DMS 273 (cell line): ENCODE measurements at regions not wholly inside any gene's neighbourhood (a gene's known extent, or its start where the extent isn't known, plus 50 kb on each side); places are given as distances from the start of the nearest gene placed in this dataset.

Experiments
- DNase-seq: peaks from one replicate; lab custom pipeline; 2025; ENCODE audit not compliant: unreplicated experiment; lab: John Stamatoyannopoulos, UW

GRCh38 chr18:38481576-38481975, 916.0 kb upstream of the CELF4 start:
- no peak for DNase-seq

DNA sequence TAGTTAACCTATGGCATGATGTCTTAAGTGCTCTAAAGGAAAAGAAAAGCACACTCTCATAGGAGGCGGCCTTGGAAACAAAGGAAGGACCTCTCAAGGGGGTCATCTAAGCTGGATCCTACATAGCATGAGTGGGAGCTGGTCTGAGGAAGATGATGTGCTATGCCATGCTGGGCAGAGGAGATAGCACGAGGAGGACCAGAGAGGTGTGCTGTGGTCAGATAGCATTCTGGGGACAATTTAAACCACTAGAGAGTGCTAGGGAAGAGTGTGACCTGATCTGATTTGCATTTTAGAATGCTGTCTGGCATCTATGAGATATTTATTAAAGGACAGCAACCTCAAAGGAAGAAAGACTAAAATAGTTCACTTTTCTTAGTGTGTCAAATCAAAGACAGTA, 910.1 kb upstream of the CELF4 start:
- DNase-seq: no peak

DNA sequence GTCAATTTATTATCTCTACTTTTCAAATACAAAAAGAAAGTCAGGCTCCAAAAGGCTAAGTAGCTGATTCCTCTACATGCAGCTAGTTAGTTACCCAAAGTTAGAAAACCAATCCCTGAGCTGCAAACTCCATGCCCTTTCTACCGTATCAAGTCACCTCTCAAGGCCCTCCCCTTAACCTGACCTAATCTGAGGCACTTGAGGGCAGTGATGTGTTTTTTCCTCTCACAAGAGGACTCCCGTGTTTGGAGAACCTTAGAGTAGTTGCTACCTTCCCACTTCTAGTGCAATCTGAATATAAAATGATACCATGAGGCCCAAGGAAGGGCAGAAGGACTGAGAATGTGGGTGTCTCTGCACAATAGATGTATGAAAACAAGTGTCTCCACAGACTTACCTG, 907.9 kb upstream of the CELF4 start:
- no peak for DNase-seq

DNA sequence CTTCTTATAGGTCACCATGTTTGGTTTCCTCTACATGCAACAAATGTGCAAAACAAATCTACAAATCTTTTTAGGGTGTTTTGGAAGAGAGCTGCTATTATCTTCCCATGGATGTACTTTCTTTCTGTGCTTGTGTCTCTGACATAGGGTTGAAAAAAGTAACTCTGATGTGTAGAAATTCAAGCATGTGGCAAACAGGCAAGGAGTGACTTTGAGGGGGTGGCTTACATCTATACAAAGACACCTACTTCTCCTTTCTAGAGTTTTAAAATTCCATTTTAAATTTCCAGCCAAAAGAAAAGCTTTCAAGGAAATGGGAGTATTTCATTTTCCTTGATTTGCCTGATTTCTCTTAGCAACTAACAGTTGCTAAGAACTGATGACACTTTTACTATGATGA, 904.8 kb upstream of the CELF4 start:
- no peak for DNase-seq

DNA sequence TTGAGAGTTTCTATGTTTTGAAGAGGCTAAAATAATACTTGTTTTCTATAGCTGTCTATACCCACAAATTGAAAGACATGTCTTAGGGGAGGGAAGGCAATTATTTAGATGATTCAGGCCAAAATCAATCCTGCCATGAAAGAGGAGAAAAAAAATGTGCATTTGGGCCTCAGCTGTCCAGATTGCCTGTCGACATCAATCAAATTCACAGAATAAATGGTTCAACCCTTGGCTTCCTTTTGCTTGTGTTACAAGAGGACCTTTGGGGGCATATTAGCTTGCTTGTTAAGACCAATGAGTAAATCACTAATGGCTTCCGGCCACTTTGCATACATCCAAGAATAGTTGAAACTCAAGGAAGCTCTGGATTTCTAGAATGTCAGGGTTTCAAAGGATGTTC, 900.8 kb upstream of the CELF4 start:
- no peak for DNase-seq

DNA sequence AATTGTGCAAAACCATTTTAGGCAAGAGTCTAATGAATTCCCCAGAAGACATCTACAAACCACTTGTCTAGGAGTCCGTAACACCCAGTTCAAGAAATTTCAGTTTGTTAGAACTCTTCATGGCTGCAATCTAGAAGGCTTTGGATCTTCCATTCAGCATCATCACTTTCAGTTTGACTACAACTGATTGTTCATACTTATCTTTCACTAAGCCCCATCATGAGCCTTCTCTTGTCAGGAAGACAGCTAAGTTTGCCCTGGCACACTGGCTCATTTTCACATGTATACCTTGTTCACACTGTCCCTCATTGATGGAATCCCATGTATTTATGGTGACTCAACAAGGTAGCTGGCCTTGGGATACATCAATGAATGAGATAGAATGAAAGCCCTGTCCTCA, 898.4 kb upstream of the CELF4 start:
- DNase-seq: no peak

GRCh38 chr18:38460657-38461056, 895.1 kb upstream of the CELF4 start:
- DNase-seq: no peak

GRCh38 chr18:38459131-38459994, 893.8 kb upstream of the CELF4 start:
- peak; percentile 31 for DNase-seq

DNA sequence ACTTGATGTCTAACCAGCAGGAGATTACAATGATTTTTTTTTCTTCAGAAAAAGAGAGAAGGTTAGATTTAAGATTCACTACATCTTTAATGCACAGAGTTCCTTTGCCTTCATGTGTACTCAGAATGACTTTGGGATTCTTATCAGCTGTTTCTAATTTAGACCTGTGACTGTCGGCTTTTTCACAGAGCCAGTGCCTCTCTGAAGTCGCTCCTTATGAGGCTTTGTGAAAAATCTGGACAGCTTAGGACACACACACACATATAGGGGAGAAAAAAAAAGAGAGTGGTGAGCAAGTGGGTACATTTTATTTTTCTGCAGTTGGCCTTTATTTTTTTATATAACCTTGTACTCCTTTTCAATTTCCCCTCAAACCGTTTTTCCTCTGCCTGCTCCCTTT, 893.1 kb upstream of the CELF4 start:
- no peak for DNase-seq

GRCh38 chr18:38456253-38456652, 890.7 kb upstream of the CELF4 start:
- no peak for DNase-seq

DNA sequence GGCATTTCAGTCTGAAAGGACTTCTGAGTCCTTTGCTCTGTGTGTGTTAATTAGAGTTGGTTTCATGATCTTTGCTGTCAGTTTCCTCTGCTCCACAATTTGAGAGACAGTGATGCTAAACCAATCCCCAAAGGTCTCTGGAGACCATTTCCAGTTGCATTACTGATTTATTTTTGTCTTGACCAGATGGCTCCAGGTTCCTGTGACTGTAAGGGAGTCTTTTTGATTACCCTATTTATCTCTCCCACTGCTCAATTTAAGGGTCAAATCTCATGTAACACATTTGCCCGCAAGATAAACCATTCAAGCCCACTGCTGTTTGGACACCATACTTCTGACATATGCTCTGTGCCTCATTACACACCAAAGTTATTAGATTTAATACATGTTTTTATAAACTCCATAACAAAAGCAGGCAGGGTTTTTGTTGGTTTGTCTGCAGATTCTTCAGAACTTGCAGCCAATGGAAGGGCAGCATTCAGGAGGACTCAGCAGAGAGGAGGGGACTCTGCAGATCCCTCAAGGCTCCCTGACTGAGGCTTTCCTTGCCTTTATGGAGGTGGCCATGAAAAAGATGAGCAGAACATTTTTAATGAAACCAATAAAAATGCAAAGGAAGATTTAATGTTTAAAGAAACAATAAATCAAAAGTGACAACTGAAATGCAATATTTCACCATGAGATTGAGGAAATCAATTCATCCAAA, 889.3 kb upstream of the CELF4 start:
- DNase-seq: peak; percentile 61

- DNase-seq: no peak
Measured at GRCh38 chr18:38453880-38454279, 888.3 kb upstream of the CELF4 start.

DNA sequence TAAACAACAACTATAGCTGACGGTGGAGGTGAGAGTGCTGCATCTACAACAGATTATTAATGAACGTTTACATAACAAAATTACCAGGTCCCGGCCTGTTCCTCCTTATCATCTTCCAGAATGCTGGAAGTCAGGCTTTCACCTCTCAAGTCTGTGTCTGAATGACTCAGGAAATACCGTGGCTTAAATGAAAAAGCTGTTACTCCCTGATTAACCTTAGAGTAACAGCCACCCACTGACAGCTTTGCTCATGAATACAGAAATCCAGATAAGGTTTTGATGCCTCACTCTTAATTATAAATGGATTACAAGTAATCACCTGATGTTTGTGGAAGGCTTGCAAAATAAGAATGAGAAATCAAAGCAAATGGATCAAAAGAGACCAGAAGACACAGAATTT, 885.3 kb upstream of the CELF4 start:
- no peak for DNase-seq

DNA sequence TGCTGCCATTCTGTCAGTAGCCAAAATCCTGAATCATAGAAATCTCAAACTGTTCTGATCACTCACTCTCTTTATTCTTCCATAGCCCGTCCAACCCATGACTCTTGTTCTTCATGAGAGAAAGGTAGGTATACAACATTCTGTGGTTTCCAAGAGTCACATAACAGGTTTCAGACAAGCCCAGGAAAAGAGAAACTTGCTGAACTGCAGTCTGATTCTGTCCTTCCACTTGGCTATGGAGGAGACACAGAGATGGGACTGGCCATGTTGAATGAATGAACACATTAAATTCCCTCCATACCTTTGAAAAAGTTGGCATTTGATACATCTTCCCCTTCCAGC, 880.2 kb upstream of the CELF4 start:
- DNase-seq: no peak

GRCh38 chr18:38444971-38445803, 879.6 kb upstream of the CELF4 start:
- no peak for DNase-seq

DNA sequence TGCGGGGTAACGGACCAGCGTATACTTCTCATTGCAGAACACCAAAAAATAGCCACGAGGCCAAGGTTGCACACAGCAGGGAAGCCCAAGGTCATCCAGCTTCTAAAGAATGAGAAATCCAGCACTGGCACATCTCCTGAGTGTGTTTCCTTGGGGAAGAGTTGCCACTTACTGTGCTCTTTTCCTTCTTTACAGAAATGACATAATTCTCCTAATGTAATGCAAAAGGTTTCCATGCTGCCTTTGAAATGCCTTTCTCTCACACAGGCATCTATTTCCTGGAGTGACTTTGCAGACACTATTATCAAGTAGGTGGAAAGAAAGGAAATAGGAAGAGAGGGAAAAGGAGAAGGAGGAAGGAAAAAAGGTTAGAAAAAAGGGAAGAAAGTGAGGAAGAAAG, 862.1 kb upstream of the CELF4 start:
- no peak for DNase-seq

- peak; percentile 13 for DNase-seq
Measured at GRCh38 chr18:38427234-38427633, 861.6 kb upstream of the CELF4 start.

- no peak for DNase-seq
Measured at GRCh38 chr18:38421872-38422615, 856.4 kb upstream of the CELF4 start.

DNA sequence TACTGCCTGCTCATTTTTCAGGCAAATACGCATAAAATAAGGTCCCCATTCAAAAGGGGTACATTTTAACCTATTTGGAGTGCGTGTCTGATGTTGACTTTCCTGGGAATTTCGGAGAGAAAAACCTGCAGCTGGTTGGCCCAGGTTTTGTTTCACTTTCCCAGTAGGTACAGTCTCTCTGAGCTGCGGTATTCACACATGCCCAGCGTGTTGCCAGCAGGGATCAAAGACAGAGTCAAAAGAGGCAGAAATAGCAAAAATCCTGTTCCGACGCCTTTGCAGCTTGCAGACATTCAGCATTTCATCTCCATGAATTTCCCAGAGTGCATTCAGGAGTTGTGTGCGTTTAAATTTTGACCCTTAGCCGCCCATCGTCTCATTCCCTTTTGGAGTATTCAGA, 855.4 kb upstream of the CELF4 start:
- no peak for DNase-seq

- DNase-seq: no peak
Measured at GRCh38 chr18:38420611-38421010, 855.0 kb upstream of the CELF4 start.

DNA sequence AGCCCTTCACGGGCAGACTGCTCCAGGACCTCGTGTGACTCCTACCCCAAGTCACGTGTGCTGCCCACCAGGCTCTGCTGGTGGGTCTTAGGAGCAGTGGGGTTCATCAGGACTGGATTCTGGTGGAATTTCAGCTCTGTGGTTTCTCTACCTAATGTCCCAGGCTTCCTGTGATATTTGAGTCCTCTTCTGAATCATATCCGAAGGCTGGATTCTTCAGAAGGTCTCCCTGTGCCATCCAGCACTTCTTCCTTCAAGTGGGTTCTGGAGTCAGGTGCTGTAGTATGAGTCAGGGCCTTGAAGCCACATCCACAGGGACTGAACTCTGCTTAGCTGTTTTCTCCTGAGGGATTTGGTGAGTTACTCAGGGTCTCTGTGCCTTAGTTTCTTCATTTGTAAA, 850.2 kb upstream of the CELF4 start:
- no peak for DNase-seq
